ENCODE measurements at regions not wholly inside any gene's neighbourhood (a gene's known extent, or its start where the extent isn't known, plus 50 kb on each side); places are given as distances from the start of the nearest gene placed in this dataset.

DNA sequence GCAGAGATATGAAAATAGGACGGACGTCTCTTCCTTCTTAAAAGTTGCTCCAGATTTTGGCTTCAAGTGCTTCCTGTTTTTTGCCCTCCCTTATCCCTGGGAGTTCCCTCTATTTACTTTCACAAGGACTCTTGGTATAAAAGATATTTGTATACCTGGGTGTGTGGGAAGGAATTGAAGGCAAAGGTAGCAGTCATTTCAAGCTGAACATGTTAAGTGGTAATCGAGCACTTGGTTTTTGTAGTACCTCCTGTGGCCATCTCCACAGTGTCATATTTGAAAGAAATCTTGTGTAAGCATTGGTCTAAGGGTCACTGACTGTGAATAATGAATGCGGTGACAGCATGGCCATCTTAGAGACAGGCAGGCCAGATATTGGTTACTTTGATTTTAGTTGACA lies 593.6 kb downstream of the MTRR start:
- Histone ChIP-seq H3K9ac (ENCODE audit: low read depth, low read length) (no peak overlapping the region), H3K27me3 (ENCODE audit: control insufficient read depth, insufficient read depth, low read length) (no peaks in the 10 kb centered on the region), H3K4me3 (ENCODE audit: low read depth, low read length) (no peak overlapping the region), H3K9me3 (ENCODE audit: control insufficient read depth, insufficient read depth, low read length) (no peaks in the 10 kb centered on the region), H3K36me3 (ENCODE audit: control insufficient read depth, insufficient read depth, low read length) (no peaks in the 10 kb centered on the region), H3K4me1 (ENCODE audit: control insufficient read depth, insufficient read depth, low read length) (no peaks in the 10 kb centered on the region)

DNA sequence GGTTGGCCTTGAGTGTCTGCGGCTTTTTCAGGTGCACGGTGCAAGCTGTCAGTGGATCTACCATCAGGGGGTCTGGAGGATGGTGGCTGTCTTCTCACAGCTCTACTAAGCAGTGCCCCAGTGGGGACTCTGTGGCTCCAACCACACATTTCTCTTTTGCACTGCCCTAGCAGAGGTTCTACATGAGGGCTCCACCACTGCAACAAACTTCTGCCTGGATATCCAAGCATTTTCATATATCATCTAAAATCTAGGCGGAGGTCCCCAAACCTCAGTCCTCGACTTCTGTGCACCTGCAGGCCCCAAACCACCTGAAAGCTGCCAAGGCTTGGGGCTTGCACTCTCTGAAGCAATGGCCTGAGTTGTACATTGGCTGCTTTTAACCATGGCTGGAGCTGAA lies 601.5 kb downstream of the MTRR start:
- Histone ChIP-seq H3K36me3 (ENCODE audit: control insufficient read depth, insufficient read depth, low read length) (peaks cover 2% of the 10 kb centered on the region), H3K27me3 (ENCODE audit: control insufficient read depth, insufficient read depth, low read length) (no peaks in the 10 kb centered on the region), H3K4me1 (ENCODE audit: control insufficient read depth, insufficient read depth, low read length) (peaks cover 3% of the 10 kb centered on the region), H3K4me3 (ENCODE audit: low read depth, low read length) (no peak overlapping the region), H3K9me3 (ENCODE audit: control insufficient read depth, insufficient read depth, low read length) (peaks cover 20% of the 10 kb centered on the region), H3K9ac (ENCODE audit: low read depth, low read length) (no peak overlapping the region)

DNA sequence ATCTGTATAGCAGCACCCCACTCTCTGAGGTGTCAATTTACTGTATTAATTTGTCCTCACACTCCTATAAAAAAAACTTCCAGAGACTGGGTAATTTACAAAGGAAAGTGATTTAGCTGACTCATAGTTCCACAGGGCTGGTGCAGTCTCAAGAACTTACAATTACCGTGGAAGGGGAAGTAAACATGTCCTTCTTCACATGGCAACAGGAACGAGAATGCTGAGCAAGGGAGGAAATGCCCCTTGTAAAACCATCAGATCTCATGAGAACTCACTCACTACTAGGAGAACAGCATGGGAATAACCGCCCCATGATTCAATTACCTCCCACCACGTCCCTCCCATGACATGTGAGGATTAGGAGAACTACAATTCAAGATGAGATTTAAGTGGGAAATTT lies 602.6 kb downstream of the MTRR start:
- Histone ChIP-seq H3K9me3 (ENCODE audit: control insufficient read depth, insufficient read depth, low read length) (peaks cover 20% of the 10 kb centered on the region), H3K36me3 (ENCODE audit: control insufficient read depth, insufficient read depth, low read length) (peaks cover 2% of the 10 kb centered on the region), H3K4me3 (ENCODE audit: low read depth, low read length) (no peak overlapping the region), H3K4me1 (ENCODE audit: control insufficient read depth, insufficient read depth, low read length) (peaks cover 3% of the 10 kb centered on the region), H3K27me3 (ENCODE audit: control insufficient read depth, insufficient read depth, low read length) (no peaks in the 10 kb centered on the region), H3K9ac (ENCODE audit: low read depth, low read length) (no peak overlapping the region)

GRCh38 chr5:8473016-8473415 lies 604.1 kb downstream of the MTRR start:
- Histone ChIP-seq H3K27me3 (ENCODE audit: control insufficient read depth, insufficient read depth, low read length) (no peaks in the 10 kb centered on the region), H3K9me3 (ENCODE audit: control insufficient read depth, insufficient read depth, low read length) (peaks cover 20% of the 10 kb centered on the region), H3K36me3 (ENCODE audit: control insufficient read depth, insufficient read depth, low read length) (peaks cover 2% of the 10 kb centered on the region), H3K4me3 (ENCODE audit: low read depth, low read length) (no peak overlapping the region), H3K4me1 (ENCODE audit: control insufficient read depth, insufficient read depth, low read length) (peaks cover 3% of the 10 kb centered on the region), H3K9ac (ENCODE audit: low read depth, low read length) (no peak overlapping the region)

GRCh38 chr5:8473827-8474568 lies 605.0 kb downstream of the MTRR start:
- H3K27me3 ChIP-seq (ENCODE audit: control insufficient read depth, insufficient read depth, low read length): no peaks in the 10 kb centered on the region
- H3K4me1 ChIP-seq (ENCODE audit: control insufficient read depth, insufficient read depth, low read length): peaks cover 3% of the 10 kb centered on the region
- H3K9me3 ChIP-seq (ENCODE audit: control insufficient read depth, insufficient read depth, low read length): peaks cover 17% of the 10 kb centered on the region
- no peak overlapping the region for H3K4me3 ChIP-seq (ENCODE audit: low read depth, low read length)
- H3K9ac ChIP-seq (ENCODE audit: low read depth, low read length): no peak overlapping the region
- H3K36me3 ChIP-seq (ENCODE audit: control insufficient read depth, insufficient read depth, low read length): peaks cover 2% of the 10 kb centered on the region

DNA sequence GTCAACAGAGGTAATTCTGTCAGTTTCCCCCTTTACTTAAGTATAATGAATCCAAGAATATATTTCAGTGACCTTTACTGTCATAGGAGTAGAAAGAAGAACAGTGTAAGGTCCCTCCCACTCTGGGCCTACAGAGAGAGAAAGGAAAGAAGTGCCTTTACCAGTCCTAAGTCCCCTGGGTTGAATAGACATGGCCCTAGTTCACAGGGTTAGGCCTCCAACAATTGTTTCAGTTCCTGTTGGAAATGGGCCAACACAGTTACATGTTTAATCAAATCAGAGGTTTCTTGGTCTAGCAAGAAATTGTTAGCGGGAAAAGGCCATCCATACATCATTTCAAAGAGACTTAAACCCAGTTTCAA lies 605.6 kb downstream of the MTRR start:
- H3K36me3 ChIP-seq (ENCODE audit: control insufficient read depth, insufficient read depth, low read length): peaks cover 2% of the 10 kb centered on the region
- H3K9me3 ChIP-seq (ENCODE audit: control insufficient read depth, insufficient read depth, low read length): peaks cover 16% of the 10 kb centered on the region
- H3K4me1 ChIP-seq (ENCODE audit: control insufficient read depth, insufficient read depth, low read length): peaks cover 3% of the 10 kb centered on the region
- no peaks in the 10 kb centered on the region for H3K27me3 ChIP-seq (ENCODE audit: control insufficient read depth, insufficient read depth, low read length)
- H3K4me3 ChIP-seq (ENCODE audit: low read depth, low read length): no peak overlapping the region
- H3K9ac ChIP-seq (ENCODE audit: low read depth, low read length): no peak overlapping the region

GRCh38 chr5:8478326-8478725 lies 609.4 kb downstream of the MTRR start:
- H3K4me3 ChIP-seq (ENCODE audit: low read depth, low read length): no peak overlapping the region
- H3K9me3 ChIP-seq (ENCODE audit: control insufficient read depth, insufficient read depth, low read length): no peaks in the 10 kb centered on the region
- peaks cover 3% of the 10 kb centered on the region for H3K4me1 ChIP-seq (ENCODE audit: control insufficient read depth, insufficient read depth, low read length)
- H3K27me3 ChIP-seq (ENCODE audit: control insufficient read depth, insufficient read depth, low read length): no peaks in the 10 kb centered on the region
- H3K9ac ChIP-seq (ENCODE audit: low read depth, low read length): no peak overlapping the region
- H3K36me3 ChIP-seq (ENCODE audit: control insufficient read depth, insufficient read depth, low read length): no peaks in the 10 kb centered on the region

DNA sequence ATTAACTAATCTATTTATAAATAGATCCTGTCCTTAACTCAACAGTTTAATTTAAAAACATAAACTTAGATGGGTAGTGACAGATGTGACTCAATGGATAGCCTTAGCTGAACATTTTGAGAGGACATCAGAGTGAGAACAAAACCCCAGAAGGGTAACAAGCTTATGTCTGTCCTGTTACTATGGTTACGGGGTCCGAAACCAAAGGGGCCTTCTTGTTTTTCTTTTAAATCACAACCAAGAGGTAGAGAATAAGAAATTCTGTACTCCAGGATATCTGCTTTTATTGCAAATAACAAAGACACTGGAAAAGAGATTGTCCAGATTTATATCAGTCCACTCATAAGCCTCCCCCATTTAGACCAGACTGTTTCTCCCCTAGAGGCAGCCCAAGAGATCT lies 612.1 kb downstream of the MTRR start:
- Histone ChIP-seq H3K27me3 (ENCODE audit: control insufficient read depth, insufficient read depth, low read length) (no peaks in the 10 kb centered on the region), H3K9ac (ENCODE audit: low read depth, low read length) (no peak overlapping the region), H3K4me3 (ENCODE audit: low read depth, low read length) (no peak overlapping the region), H3K36me3 (ENCODE audit: control insufficient read depth, insufficient read depth, low read length) (no peaks in the 10 kb centered on the region), H3K9me3 (ENCODE audit: control insufficient read depth, insufficient read depth, low read length) (no peaks in the 10 kb centered on the region), H3K4me1 (ENCODE audit: control insufficient read depth, insufficient read depth, low read length) (no peaks in the 10 kb centered on the region)

DNA sequence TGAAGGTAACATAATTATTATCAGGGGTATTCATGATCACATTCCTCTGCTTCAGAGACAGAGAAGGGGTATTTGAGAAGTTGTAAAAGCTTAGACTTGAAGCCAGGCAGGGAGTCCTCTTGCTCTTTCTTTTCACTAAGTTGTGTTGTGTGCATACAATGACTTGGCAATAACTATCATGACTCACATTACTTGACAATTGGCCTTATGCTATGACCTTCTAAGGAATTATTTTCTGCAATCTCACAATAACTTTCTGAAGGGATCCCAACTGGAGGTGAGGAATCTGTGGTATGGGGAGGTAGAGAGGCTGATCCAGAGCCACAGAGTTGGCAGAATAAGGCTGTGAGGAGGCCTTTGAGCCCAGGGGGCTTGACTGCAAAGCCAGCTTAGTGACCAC lies 622.3 kb downstream of the MTRR start:
- H3K36me3 ChIP-seq (ENCODE audit: control insufficient read depth, insufficient read depth, low read length): no peaks in the 10 kb centered on the region
- no peaks in the 10 kb centered on the region for H3K9me3 ChIP-seq (ENCODE audit: control insufficient read depth, insufficient read depth, low read length)
- no peak overlapping the region for H3K9ac ChIP-seq (ENCODE audit: low read depth, low read length)
- no peak overlapping the region for H3K4me3 ChIP-seq (ENCODE audit: low read depth, low read length)
- no peaks in the 10 kb centered on the region for H3K27me3 ChIP-seq (ENCODE audit: control insufficient read depth, insufficient read depth, low read length)
- H3K4me1 ChIP-seq (ENCODE audit: control insufficient read depth, insufficient read depth, low read length): no peaks in the 10 kb centered on the region

- Histone ChIP-seq H3K27me3 (ENCODE audit: control insufficient read depth, insufficient read depth, low read length) (no peaks in the 10 kb centered on the region), H3K36me3 (ENCODE audit: control insufficient read depth, insufficient read depth, low read length) (no peaks in the 10 kb centered on the region), H3K9ac (ENCODE audit: low read depth, low read length) (no peak overlapping the region), H3K4me3 (ENCODE audit: low read depth, low read length) (no peak overlapping the region), H3K4me1 (ENCODE audit: control insufficient read depth, insufficient read depth, low read length) (no peaks in the 10 kb centered on the region), H3K9me3 (ENCODE audit: control insufficient read depth, insufficient read depth, low read length) (no peaks in the 10 kb centered on the region)
Observed at GRCh38 chr5:8493176-8493575, 624.2 kb downstream of the MTRR start.

DNA sequence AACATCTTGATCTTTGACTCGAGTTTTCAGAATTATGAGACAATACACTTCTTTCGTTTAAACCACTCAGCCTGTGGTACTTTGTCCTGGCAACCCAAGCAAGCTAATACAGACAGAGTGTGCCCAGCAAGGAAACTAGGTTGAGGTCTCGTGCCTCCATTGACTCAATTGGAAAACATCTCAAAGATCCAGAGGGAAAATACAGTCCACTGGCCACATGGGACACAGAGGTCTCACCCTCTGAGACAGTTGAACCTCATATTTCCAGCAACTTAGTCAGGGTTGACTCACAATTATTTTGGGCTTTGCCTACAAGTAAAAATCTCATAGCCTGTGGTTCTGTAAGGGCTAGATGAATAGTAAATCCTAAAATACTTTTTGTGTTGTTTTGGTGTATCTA lies 631.5 kb downstream of the MTRR start:
- Histone ChIP-seq H3K4me1 (ENCODE audit: control insufficient read depth, insufficient read depth, low read length) (no peaks in the 10 kb centered on the region), H3K36me3 (ENCODE audit: control insufficient read depth, insufficient read depth, low read length) (no peaks in the 10 kb centered on the region), H3K9me3 (ENCODE audit: control insufficient read depth, insufficient read depth, low read length) (no peaks in the 10 kb centered on the region), H3K4me3 (ENCODE audit: low read depth, low read length) (no peak overlapping the region), H3K9ac (ENCODE audit: low read depth, low read length) (no peak overlapping the region), H3K27me3 (ENCODE audit: control insufficient read depth, insufficient read depth, low read length) (no peaks in the 10 kb centered on the region)

- Histone ChIP-seq H3K4me3 (ENCODE audit: low read depth, low read length) (no peak overlapping the region), H3K27me3 (ENCODE audit: control insufficient read depth, insufficient read depth, low read length) (no peaks in the 10 kb centered on the region), H3K36me3 (ENCODE audit: control insufficient read depth, insufficient read depth, low read length) (no peaks in the 10 kb centered on the region), H3K9ac (ENCODE audit: low read depth, low read length) (no peak overlapping the region), H3K4me1 (ENCODE audit: control insufficient read depth, insufficient read depth, low read length) (no peaks in the 10 kb centered on the region), H3K9me3 (ENCODE audit: control insufficient read depth, insufficient read depth, low read length) (no peaks in the 10 kb centered on the region)
Observed at GRCh38 chr5:8505196-8505595, 636.2 kb downstream of the MTRR start.
